HG03045 (cell line): ENCODE measurements at regions not wholly inside any gene's neighbourhood (a gene's known extent, or its start where the extent isn't known, plus 50 kb on each side); places are given as distances from the start of the nearest gene placed in this dataset.
A peak's percentile ranks its signal among the peaks of the same experiment; 100 is the strongest.
"Not testable (repeated sequence)": the region's sequence is repeated elsewhere in the genome, so short reads cannot be mapped to it uniquely, and the experiment has no call there.

Source experiments
- ATAC-seq: cut with Tn5 transposase; IDR thresholded peaks from one replicate; pipeline ENCODE4 v1.9.1; 2021; ENCODE audit warnings: mild to moderate bottlenecking, moderate library complexity; ENCODE audit not compliant: unreplicated experiment

DNA sequence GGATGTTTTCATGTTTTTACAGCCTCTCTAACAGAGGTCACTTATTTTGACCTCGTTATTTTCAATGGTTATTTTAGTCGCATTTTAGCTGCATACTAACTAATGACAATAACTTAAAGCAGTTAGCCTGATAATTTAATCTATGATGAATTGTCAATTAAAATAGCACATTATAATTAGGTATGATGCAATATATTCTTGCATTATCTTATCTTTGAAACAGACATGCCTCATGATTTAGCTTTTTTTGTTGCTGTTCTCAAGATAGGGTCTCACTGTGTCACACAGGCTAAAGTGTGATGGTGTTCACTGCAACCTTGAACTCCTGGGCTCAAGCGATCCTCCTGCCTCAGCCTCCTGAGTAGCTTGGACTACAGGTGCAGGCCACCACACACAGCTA lies 126.4 kb downstream of the KBTBD2 start:
- no peak for ATAC-seq

DNA sequence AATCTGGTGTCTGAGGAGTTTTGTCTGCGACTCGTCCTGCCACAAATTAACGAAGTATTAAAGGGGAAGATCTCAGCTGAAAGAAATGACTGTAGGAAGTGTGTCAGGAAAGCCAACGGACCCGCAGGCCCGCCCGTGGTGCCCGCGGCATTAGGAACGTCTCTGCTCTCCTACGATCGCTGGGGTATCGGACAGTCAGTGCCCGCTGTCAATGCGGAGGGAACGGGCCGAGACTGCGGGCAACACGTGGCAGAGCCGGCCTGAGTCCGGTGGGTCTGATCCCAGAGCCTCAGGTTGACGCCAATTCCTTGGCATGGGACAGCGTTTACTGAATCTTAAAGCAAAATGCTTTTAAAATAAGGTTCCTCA lies 128.7 kb downstream of the KBTBD2 start:
- ATAC-seq, result no peak

DNA sequence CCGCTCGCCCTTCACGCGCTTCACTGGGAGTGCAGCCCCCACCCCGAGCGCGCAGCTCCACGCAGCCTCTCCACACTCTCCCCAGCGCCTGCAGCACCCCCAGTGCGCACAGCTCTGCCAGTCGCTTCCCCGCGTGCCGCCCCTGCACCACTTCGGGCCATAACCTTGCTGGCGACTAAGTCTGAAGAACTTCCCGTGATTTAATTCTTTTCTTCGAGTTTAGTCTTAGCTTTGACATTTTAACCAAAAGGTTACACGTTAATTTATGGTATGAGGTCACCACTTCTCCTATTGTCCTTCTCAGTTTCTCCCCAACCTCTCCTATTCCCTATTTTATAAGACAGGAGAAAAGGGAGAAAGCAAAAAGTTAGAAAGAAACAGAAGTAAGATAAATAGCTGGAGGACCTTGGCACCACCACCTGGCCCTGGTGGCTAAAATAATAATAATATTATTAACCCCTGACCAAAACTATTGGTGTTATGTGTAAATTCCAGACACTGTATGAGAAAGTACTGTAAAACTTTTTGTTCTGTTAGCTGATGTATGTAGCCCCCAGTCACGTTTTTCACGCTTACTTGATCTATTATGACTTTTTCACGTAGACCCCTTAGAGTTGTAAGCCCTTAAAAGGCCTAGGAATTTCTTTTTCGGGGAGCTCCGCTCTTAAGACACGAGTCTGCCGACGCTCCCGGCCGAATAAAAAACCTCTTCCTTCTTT lies 129.2 kb downstream of the KBTBD2 start:
- not testable (repeated sequence) for ATAC-seq

DNA sequence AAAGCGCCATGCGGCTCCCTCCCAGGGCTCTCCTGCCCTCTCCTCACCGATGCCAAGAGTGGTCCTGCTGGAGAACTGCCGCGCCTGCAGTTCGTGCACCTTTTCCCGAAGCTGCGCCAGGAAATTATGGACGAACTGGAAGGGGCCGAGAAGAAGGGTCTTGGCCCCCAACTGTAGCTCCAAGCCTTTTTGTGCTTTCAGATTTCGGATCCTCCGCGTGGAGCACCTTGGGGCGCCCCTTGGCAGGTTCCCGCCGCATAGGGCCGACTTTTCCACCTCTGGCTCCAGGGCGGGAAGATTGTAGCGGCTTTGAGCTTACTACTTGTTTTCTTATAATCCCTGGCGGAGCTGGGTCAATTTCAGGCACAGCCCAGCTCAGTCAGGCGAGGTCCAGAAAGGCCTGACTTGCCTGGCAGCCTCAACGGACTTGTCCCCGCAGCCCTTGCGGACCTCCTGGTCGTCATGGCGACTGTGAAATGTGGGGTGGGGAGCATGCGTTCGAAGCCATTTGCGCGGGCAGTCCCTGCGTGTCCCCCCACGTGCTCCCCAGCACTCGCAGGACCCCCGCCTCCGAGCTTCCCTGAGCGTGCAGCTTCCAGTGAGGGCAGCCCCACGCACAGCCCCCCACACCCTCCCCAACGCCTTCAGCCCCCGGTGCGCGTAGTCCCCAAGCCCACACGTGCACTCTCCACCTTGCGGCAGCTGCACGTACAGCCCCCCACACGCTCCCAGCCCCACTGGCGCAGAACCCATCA lies 129.9 kb downstream of the KBTBD2 start:
- no peak for ATAC-seq

DNA sequence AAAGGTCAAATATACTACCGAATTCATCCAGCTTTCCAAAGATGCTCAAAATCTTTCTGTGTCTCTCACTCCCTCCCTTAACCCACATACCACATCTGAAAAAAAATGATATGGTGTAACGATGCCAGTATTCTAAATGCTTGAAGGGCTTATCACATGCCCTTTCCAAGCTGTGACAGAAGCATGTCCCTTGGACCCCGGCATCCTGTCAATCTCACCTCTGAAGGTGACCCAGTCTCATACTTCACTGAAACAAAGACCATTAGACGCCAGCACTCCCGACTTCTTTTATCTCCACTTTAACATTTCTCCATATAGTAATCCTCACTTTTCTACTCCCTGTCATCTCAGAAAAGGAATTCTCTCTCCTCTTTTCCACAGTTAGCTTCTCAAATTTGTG lies 130.8 kb downstream of the KBTBD2 start:
- ATAC-seq, result not testable (repeated sequence)

DNA sequence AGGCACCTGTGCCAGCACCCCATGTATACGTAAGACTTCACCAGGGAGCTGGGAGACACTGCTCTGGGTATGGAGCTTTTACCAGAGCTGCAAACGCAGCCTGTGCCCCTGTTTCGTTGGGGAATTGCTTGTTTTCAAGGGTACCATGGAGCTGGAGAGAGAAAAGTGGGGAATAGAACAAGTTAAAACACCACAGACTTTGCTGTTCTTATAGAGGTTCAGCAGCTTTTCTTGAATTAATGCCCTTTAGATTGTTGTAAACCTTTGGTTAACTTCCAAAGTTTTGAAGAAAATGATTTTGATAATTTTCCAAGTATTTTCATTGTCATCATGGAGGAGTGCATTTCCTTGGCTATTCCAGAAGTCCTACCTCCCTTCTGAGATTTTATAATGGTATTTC lies 131.7 kb downstream of the KBTBD2 start:
- ATAC-seq, result not testable (repeated sequence)

DNA sequence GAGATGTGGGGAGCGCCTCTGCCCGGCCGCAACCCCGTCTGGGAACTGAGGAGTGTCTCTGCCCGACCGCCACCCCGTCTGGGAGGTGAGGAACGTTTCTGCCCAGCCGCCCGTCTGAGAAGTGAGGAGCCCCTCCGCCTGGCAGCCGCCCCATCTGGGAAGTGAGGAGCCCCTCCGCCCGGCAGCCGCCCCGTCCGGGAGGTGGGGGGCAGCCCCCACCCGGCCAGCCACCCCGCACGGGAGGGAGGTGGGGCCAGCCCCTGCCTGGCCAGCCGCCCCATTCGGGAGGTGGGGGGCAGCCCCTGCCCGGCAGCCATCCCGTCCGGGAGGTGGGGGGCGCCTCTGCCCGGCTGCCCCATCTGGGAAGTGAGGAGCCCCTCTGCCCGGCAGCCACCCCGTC lies 137.7 kb downstream of the KBTBD2 start:
- ATAC-seq, result not testable (repeated sequence)

DNA sequence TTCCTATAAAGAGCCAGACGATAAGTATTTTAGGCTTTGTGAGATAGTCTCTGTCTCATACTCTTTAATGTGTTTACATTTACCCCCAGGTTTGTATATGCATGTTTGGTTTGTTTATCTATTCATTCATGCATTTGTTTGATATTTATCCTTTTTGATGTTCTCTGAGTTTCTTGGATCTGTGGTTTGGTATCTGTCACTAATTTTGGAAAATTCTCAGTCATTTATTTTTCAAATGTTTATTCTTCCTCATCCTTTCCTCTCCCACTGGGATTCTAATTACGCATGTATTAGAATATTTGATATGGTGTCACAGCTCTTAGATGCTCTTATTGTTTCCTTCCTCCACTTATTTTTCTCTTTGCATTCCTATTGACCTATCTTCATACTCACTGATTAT lies 143.2 kb downstream of the KBTBD2 start:
- ATAC-seq, result not testable (repeated sequence)

DNA sequence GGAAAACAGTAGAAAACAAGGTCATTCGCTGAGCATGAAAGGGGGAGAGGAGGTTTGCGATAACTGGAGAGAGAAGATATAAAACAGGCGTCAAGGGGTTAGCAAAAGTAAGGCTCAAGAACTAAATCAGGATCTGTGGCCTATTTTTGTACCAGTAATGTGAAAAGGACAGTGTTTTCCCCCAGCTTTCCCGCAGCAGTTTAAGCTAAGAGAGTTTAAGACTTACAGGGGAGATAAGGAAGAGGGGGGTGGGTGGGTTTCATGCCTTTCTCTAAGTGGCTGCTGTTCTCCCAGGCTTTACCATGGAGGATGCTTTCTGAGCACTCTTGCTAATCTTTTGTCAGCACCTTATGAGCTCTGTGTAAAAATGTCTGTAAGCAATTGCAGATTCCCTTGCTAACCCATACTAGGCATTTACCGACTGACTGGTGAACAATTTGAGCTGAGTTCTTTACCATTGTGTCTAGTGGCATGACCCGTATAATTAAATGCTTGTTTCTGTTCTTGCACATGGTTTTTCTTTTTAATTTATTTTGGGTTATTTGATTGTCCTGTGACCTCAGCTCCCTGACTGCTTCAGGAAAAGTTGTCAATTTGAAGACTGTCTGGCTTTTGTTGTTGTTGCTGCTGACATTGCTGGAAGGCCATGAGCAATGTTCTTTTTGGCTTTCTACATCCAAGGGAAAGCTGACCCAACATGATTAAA lies 144.0 kb downstream of the KBTBD2 start:
- ATAC-seq, result not testable (repeated sequence)

DNA sequence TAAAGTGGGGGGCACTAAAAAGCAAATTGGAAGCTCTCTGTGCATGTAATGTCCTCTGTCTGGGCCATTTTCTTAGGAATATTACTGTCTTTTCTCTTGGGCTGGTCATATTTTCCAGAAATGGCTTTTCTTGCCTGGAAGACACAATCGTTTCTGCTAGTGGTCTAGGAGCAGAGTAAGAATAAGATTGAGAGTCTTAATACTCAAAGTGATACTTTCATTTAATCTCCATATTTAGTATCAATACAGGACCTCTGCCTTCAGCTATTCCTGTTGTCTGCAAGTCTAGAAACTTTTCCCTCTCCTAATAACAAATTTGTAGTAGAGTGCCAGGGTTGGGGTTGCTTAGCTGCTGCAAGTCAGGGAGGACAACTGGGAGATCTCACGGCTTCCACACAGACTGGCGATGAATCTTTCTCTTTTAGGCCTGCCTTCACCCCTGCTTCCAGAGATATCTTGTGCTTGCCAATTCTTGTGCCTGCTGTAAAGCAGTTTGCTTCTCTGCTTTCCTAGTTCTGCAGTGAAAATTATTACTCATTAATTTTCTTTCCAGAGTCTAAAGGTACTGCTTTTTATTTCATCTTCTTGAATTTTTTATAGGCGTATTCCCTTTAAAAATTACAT lies 149.6 kb downstream of the KBTBD2 start:
- not testable (repeated sequence) for ATAC-seq

DNA sequence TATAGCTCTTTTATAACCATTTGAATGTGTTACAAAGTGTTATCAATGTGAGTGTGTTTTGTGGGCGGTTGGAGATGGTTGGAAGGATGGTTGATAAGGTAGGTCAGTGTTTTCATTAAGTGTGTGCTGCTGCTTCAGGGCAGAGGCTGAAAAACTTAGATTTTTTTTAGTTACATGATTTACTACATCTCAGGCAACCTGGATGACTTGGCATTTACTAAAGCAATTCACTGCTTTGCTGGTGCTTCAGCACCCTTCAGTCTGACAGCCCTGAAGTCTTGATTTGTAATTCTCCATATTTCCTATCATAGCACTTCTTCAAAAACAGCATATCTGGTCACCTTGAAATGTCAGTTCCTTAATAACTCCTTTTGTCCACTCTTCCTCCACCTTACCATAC lies 151.8 kb downstream of the KBTBD2 start:
- not testable (repeated sequence) for ATAC-seq

DNA sequence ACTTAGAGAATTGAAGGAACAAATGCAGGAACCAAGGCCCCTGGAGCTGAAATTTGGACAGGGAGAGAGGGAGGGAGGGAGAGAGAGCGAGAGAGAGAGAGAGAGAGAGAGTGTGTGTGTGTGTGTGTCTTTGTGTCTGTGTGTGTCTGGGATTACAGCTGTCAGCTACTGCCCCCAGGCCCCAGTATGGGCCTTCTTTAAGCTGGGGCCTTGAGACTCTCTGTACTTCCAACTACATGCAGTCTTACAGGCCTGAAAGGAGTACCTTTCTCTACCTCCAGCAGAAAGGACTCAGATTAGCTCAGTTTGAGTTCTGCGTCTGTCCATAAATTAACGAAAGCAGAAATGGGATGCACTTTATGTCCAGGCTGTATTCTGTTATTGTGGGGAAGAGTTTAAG lies 153.2 kb downstream of the KBTBD2 start:
- not testable (repeated sequence) for ATAC-seq

DNA sequence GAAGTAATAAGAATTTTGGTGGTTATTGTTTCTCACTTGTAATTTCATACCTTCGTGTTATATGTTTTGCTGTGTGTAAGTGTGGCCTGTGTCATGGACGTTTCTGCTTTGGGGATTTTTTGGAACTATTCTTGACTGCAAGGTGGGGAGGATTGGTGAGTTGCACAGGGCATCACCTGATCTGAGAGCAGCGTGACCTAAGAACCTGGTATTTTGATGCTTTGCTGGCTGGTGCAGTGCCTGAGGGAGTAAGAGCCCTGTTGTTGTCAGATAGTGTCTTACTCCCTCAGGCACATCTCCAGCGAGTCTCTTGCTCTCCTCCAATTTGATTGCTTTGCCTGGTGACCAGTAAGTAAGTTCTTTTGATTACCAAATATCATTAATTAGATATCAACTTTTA lies 158.8 kb downstream of the KBTBD2 start:
- ATAC-seq, result not testable (repeated sequence)

DNA sequence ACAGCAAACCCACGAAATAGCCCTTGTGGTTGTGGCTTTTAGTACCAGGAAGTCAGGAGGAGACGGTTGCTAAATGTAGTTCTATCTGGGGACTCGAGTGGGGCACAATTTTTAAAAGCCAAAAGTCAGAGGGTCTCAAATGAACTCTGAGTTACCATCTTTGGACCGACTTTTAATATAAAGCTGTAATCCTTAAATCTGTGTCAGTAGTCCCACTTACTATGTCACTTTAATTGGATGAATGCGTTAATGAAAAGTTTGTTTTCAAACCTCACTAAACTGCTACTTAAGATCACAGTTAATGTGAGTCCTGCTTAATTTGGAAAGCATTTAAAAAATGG lies 162.3 kb downstream of the KBTBD2 start:
- ATAC-seq, result not testable (repeated sequence)

DNA sequence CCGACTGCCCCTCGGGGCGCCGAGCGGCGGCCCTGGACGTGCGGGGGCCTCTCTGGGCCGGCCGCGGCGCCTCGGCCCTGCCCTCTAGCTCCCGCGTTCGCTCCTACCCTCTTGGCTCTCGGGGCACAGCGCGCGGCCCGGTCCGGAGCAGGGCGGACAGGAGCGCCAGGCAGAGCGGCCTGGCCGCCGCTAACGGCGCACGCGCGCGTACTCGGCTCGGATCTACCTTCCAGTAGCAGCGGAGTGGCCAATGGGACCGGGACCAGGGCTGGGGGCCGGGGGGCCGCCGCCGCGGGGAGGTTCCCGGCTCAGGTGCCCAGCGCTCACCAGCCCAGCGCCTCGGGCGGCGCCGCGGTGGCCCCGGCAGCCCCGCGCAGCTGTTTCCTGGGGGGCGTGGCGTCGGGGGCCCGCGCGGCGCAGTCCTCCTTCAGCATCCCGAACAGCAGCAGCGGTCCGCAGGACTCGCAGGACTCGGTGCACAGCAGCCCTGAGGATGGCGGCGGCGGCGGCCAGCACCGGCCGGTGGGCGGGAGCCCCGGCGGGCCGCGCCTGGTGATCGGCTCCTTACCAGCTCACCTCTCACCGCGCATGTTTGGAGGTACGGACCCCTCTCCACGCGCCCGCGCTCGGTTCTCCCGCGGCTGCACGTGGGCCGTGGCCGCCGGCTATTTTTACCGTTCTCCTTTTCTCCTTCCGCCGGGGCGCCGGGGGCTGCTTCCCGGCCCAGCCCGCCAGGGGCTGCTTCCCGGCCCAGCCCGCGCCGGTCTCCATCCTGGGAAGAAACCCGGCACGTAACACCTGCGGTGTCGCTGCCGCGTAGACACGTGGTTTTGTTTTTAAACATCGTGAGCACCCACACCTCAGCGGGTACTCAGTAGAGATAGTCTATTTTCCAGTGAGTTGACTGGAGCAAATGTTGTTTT lies 162.9 kb downstream of the KBTBD2 start:
- peak; percentile 73 for ATAC-seq

DNA sequence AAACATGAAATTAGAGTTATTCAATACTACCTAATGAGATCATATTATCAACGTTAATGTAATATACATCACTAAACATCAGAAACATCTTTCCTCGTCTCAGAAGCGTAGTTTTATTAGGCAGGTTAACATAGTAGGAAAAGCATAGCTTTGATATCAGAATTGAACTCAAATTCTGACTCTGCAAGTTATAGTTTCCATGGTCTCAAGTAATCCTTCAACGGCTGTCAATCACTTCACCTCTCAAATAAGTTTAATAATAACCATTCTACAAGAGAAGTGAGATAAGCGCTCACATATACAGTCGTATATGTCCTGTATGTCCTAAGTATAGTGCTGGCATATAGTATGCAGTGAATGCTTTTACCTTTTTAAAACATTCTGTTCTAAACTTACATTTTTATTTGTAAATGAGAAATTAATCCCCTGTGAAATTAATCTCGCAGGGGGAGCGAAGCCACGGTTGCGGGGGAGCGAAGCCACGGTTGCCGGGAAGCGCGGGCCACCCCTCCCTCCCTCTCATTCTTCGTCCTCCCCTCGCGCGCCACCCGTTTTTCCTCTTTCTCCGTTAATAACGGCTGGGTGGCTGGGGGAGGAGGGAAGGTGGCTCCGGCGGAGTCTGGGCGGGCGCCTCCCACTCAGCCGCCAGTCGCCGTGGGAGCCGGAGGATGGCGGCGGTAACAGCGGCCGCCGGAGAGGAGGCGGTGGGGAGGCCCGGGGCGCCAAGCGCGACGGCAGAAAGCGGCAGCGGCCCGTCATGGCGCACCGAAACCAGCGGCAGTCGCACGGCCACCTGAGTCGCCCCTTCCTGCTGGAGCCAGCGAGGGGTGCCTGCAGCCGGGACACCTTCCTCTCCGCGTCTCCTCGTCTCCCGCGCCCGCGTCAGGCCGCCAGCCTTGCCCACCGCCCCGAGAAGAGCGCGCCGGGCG lies 163.8 kb downstream of the KBTBD2 start:
- peak; percentile 68 for ATAC-seq

DNA sequence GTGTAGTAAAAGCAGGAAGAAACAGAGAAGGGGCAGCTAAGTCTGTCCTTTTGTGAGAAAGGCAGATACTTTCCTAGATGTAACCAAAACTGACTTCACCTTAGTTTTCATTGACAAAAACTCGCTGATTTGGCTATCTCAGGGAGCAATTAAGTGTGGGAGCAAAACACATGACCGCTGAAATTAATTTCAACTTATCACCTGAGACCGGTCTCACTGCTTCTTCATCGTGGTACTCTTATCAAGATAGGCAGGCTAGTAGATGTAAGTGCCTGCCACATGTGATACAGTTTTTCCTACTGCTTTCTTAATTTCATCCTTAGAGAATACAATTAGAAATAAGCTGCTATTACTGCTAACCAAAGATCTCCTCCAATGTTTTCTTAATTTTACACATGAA lies 168.7 kb downstream of the KBTBD2 start:
- not testable (repeated sequence) for ATAC-seq

DNA sequence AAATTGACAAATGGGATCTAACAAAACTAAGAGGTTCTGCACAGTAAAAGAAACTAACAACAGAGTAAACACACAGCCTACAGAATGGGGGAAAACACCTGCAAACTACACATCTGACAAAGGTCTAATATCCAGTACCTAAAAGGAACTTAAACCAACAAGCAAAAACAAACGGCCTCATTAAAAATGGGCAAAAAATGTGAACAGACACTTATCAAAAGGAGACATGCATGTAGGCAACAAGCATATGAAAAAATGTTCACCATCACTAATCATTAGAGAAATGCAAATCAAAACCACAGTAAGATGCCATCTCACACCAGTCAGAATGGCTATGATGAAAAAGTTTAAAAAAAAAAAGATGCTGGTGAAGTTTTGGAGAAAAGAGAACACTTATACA lies 197.4 kb downstream of the KBTBD2 start:
- ATAC-seq, result no peak
